Stimulated activated naive CD8-positive, alpha-beta T cell treated with anti-CD3 and anti-CD28 coated beads, Interleukin-15, Interleukin-2, amounts not matched to agents 100 U/mL and 50 U/mL, for 24 hours (primary cell): ENCODE measurements at regions not wholly inside any gene's neighbourhood (a gene's known extent, or its start where the extent isn't known, plus 50 kb on each side); places are given as distances from the start of the nearest gene placed in this dataset.
"Not testable (repeated sequence)": the region's sequence is repeated elsewhere in the genome, so short reads cannot be mapped to it uniquely, and the experiment has no call there.

Source experiments
- ATAC-seq: fragments of 150-1000 bp; cut with Tn5 transposase; one replicate; pipeline ENCODE4 v1.10.0; 2021
- DNase-seq: peaks from one replicate; pipeline ENCODE4 v3.0.0; 2021

DNA sequence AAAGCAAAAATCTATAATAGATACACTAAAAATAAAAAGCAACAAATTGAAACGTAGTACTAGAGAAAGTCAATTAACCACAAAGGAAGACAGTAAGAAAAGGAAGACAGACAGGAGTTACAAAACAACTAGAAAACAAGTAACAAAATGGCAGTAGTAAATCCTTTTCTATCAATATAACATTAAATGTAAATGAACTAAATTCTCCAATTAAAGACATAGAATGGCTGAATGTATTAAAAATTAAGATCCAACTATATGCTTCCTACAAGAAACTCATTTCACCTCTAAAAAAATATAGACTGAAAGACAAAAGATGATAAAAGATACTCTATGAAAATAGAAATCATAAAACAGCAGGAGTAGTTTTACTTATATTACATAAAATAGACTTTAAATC lies 79.1 kb downstream of the CTH start:
- no peak for ATAC-seq

DNA sequence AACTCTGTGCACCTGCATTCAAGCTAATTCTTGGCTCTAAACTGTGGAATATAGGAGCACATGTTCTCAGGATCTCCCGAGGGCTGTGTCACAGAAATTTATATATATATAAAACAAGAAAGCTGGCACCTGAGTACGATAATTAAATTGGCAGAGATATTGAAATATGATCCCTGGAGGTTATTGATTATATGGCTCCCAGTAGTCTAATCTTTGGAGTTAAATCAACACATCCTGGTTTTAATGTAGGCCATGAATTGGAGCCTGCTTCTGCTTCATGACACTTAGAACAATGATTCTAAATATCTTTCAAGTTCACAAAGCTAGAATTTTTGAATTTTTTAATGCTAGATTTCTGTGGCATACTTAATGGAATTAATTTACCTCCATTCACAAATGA lies 84.3 kb downstream of the CTH start:
- DNase-seq (no peak), ATAC-seq (no peak)

More for the DNA sequence above, 79.1 kb downstream of the CTH start:
- DNase-seq: no peak

DNA sequence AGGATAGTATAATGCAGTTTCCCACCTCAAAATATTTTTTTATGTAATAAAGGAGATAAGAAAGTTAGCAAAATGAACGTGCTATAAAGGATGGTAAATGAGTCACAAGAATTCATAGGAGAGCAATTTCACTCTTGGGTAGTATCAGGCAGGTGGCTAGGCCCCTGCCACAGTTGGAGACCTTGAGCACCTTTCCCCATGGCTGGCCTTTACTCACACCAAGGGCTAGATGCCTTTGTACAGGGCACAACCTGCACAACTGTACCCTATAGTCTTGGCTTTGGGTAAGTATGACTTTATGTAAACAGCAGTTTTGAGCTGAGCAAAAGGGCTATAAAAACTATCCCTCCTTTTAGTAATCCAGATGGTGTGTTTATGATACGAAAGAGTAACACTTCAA lies 85.1 kb downstream of the CTH start:
- ATAC-seq (no peak), DNase-seq (no peak)

DNA sequence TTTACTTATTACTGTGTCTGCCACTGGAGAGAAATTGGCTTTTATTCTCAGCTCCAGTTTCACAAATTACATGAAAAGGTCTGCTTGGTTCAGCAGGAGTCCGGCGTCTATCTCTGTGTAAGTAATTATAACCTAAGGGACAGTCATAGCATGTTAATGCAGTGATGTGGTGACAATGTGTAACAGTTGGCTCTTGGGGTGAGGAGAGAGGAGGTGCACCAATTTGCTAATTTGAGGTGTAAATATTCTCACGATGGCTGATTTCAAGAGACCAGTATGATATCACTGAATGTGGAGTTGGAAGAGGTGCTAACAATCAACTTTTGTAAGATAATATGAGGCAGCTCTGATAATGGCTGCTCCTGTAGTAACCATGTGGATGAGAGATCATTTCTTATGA lies 86.1 kb downstream of the CTH start:
- ATAC-seq (no peak), DNase-seq (no peak)

DNA sequence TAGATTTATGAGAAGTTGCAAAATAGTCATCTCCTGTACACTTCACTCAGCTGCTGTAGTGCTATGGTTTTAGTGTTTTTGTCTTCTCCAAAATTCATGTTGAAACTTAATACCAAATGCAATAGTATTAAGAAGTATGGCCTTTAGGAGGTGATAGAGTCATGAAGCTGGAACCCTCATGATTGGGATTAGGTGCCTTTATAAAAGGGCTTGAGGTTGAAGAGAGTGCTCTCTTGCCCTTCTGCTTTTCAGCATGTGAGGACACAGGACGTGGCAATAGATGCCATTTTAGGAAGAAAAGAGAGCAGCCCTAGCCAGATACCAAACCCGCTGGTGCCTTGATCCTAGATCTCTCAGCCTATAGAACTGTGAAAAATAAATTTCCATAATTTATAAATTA lies 87.6 kb downstream of the CTH start:
- ATAC-seq: no peak
- no peak for DNase-seq

DNA sequence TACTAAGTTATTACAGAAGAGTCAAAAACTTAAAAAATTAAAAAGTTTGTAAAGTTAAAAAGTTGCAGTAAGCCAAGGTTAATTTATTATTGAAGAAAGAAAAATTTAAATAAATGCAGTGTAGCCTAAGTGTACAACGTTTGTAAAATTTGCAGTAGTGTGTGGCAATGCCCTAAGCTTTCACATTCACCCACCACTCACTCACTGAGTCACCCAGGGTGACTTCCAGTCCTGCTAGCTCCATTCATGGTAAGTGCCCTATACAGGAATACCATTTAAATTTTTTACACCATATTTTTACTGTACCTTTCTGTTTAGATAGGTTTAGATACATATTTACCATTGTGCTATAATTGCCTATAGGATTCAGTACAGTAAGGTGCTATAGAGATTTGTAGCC lies 88.6 kb downstream of the CTH start:
- DNase-seq: no peak
- no peak for ATAC-seq

DNA sequence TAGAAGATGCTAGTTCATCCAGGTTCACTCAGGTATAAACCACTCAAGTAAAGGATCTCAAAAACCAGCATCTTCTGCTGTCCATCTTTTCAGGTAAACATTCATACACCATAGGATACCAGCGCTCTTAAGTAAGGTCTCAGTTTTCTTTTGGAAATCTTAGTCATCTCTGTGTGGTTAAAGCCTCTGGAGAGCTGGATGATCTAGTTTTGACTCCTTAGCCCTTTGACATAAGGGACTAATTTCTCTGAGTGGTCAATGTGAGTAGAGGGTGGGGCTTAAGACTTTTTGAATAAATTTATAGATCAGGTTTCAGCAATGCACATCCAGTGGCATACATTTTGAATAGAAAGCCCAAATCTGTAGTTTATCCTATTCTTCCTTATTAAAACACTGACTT lies 92.3 kb downstream of the CTH start:
- no peak for ATAC-seq
- no peak for DNase-seq

DNA sequence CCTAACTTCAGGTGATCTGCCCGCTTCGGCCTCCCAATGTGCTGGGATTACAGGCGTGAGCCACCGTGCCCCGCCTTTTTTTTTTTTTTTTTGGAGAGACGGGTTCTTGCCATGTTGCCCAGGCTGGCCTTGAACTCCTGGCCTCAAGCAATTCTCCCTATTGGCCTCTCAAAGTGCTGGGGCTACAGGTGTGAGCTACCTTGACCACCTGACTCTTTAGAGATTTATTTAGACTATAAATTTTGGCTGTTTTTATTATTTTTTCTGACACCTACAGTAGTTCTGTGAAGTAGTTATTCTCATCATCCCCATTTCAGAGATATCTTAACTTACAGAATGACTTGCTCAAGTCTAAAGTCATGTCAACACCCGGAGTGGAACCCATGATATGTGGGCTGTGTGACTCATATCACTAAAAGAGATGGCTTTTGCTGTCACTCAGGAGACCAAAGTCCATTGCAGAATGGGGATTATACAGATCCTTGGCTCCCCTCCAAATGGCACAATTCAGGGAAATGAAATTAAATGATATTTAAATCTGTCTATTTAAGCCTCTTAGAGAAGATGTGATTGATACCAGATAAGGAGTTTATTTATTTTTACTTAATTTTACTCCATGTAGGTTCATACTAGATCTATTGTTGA lies 93.2 kb downstream of the CTH start:
- ATAC-seq (peak; percentile 69), DNase-seq (no peak)

DNA sequence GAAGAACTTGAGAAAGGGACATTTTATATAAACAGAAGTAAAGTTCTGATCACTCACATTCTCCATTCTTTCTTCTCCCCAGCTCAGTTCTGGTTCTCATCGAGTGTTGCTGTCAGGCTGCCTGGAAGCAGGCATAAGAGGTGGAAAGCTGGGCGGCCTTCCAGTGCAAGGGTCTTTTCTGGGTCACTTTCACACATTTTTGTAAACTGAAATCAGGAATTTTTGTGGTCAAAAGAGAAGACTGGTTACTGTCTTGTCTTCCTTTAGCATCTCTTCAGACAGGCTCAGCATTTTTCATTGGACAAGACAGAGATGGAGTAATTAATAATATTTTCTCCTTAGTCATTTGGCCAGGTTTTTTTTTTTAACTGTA lies 93.7 kb downstream of the CTH start:
- ATAC-seq: no peak

DNA sequence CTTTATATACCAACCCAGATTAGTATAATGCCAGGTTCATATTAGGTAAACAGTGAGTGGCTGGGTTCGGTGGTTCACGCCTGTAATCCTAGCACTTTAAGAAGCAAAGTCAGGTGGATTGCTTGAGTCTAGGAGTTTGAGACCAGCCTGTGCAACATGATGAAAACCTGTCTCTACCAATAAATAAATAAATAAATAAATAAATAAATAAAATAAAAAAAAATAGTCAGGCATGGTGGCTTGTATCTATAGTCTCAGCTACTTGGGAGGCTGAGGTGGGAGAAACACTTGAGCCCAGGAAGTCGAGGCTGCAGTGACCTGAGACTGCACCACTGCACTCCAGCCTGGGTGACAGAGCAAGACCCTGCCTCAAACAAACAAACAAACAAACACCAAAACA lies 96.9 kb downstream of the CTH start:
- DNase-seq, ATAC-seq: not testable (repeated sequence)

More for the DNA sequence above, 93.7 kb downstream of the CTH start:
- no peak for DNase-seq

DNA sequence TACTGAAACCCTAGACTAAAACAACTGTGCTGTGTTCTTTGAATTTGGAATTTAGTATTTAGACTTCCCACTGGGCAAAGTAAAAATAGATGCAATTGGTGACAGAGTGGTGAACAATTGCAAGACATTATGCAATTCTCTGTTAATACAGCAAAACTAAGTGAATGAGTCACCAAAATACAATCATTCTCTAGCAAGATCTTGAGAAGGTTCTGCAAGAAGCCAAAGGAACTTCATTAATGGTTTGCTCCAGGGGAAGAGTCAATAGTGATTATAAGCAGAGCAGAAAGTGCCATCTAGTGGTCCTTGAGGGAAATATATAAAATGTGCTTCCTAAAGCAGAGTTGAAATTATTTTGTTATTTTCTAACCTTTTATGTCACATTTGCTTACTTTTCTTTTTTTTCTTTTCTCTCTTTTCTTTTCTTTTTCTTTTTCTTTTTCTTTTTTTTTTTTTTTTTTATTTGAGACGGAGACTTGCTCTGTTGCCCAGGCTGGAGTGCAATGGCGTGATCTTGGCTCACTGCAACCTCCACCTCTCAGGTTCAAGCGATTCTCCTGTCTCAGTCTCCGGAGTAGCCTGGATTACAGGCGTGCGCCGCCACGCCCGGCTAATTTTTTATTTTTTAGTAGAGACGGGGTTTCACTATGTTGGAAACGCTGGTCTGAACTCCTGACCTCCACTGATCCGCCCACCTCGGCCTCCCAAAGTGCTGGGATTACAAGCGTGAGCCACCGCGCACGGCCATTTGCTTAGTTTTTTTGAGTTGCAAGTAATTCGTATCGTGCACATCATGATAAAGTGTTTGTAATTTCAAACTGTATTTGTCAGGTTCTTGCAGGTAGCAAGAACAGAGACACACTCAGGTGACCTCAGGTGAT lies 99.2 kb downstream of the CTH start:
- ATAC-seq (peak; percentile 72), DNase-seq (no peak)

DNA sequence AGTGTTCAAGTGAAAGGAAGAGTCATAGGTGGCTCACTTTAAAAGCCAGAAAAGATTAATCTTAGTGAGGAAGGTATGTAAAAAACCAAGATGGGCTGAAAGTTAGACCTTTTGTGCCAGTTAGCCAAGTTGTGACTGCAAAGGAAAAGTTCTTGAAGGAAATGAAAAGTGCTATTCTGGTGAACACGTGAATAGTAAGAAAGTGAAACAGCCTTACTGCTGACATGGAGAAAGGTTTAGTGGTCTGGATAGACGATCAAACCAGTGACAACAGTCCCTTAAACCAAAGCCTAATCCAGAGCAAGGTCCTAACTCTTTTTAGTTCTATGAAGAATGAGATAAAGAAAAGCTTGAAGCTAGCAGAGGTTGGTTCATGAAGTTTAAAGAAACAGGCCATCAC lies 106.4 kb downstream of the CTH start:
- no peak for DNase-seq
- no peak for ATAC-seq

DNA sequence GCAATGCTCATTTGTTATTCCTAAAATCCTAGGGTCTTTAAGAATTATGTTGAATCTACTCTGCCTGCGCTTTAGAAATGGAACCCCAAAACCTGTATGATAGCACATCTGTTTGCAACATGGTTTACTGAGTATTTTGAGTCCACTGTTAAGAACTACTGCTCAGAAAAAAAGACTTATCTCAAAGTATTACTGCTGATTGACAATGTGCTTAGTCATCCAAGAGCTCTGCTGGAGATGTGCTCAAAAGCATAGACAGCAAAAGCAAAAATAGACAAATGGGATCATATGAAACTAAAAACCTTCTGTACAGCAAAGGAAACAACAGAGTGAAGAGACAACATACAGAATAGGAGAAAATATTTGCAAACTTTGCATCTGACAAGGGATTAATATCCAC lies 107.0 kb downstream of the CTH start:
- no peak for ATAC-seq
- no peak for DNase-seq

DNA sequence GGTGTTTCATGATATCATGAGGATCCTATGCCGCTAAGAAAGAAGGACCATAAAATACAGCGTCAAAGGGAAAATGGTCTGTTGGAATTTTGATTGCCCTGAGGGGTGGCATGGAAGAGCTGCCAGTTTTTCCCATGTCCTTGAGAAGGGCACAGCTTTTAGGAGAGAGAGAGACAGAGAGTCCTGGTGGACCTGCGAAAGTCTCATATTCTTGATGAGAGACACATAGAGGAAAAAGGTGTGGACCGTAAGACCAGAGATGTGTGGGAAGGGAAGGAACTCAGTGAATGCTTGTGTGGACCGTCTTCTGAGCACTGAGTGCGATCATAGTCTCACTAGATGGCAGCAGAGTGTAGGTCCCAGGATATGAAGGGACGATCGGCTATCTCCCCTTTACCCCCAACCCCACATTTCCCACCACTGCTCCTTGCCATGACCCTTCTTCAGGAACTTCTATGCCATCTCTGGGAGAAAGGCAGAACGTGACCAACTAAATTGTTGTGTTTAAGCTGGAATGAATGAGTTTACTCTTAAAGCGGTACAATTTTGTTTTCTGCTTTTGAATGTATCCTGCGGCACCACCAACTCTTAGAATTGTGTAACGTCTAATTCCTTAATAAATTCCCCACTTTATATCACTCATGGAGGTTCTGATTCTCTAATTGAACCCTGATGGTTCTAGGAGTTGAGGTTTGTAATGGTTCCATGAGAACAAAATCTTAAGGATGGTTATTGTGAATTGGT lies 117.7 kb downstream of the CTH start:
- DNase-seq (peak; percentile 7), ATAC-seq (peak; percentile 52)

DNA sequence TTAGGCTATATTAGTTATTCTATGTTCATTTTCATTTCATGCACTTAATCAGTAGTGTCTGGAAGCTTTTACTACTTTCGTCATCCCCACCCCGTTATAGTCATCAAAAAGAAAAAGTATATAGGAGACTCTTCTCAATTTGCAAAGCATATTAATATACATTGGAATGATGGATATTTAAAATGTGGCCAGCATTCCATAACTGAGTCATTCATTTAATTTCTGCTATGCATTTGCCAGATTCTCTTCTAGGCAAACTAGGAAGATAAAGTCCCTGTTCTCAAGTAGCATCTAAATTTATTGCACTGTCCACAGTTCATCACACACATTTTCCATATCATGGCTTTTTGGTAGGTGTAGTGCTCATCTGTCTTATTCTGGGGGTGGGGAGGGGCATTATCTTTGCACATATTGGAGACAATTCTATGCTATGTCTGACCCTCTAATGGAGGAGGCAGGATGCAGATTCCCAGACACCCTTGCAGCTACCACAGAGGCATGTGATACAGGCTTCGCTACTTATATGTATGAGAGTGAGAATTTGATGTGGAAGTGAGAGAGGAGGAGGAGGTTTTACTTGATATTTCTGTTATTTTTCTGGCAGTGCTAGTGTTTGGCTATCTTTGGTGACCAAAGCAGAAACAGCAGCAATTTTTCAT lies 125.8 kb downstream of the CTH start:
- DNase-seq: no peak

DNA sequence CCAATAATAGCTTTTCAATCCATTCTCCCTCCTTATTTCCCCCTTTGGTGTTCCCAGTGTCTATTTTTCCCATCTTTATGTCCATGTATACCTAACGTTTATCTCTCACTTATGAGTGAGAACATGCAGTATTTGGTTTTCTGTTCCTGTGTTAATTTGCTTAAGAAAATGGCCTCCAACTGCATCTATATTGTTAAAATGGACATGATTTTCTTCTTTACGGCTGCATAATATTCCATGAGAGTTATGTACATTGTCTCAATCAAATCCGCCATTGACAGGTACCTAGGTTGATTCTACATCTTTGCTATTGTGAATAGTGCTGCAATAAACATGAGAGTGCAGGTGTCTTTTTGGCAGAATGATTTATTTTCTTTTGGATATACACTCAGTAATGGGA lies 126.7 kb downstream of the CTH start:
- DNase-seq (no peak), ATAC-seq (no peak)

More for the DNA sequence above, 125.8 kb downstream of the CTH start:
- no peak for ATAC-seq

DNA sequence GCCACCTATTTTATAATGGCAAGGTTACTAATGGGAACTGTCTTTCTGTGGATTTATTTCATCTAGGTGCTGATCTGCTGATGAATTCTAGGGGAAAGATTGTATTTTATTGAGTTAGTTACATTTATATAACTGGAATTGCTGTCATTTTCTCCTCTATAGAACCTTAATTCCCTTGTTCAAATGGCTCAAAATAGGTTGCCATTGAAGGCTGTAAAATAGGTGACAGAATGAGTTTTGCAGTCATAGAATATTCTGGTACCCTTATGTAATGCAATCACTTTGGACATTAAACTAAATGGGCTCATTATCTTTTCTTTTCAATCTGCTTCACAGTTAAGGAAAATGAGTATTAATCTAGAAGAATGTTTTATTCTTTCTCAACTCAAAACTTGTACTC lies 131.0 kb downstream of the CTH start:
- DNase-seq: no peak
- no peak for ATAC-seq

DNA sequence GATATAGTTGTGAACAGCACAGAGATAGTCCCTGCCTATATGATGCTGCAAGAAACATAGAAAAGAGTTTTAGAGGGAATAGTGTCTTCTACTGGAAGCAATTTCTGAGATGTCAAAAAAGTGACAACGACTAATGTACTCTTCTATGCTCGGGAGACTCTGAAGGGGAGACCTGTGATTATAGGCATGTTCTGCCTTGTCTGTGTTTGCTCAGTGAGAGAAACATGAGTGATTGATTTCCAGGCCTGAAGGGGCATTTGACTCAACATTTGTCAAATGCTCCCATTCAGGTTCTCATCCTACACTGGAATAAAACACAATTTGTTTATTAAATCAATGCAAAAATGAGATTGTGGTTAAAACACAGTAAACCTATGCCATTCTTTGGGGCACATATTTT lies 131.8 kb downstream of the CTH start:
- DNase-seq (no peak), ATAC-seq (no peak)

DNA sequence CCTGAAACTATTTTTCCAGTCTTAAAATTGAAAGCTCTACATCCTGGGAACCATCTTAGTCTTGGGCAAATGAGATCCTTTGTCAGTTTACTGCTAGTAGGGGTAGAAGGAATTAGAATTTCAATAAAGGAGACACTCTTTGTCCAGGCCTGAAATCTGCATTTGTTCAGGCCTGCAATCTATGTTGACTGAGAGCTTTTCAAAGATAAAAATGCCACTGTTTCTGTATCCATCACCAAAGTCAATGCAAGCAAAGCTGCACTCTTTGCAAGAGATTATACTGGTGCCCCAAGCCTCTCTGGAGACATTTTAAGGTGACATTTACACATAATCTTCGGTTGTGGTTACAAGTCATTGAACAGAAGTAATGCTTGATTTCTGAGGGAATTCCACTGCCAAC lies 135.7 kb downstream of the CTH start:
- ATAC-seq: no peak
- DNase-seq: no peak

DNA sequence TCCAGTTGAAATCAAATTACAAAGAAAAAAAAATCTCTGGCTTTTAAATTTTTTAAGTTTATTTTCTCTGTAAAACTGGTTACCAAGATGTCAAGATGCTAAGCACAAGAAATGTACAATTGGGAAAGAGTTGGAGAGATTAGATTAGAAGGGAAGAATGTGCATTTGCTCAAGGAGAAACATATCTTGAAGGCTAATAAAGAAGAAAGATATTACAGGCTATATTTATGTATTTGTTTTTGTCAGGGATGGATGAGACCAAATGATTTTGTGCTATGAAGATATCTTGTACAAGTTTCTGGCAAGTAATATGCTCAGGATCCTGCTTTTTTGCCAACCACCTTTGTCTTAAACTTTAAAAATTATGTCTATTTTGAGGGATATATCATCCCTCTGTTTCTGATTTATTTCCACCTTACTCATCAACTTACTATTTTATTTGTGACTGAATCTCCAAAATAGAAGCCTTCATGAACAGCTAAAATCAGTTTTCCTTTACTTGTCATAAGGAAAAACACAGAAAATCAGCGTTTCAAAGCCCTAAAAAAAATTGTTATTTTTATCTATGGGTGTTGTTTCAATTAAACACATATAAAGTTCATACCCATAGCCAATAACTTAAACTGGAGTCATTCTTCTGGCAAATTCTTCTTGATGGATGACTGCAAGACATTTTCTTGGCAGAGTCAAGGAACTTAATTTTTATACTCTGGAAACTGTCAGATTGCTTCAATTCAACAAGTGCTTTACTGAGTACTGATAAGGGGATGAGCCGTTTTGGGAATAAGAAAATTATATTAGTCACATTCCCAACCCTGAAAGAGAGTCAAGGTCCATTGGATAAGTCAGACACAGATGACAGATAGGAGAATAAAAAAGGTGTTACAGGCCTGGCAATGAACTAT lies 141.8 kb downstream of the CTH start:
- DNase-seq (no peak), ATAC-seq (no peak)

DNA sequence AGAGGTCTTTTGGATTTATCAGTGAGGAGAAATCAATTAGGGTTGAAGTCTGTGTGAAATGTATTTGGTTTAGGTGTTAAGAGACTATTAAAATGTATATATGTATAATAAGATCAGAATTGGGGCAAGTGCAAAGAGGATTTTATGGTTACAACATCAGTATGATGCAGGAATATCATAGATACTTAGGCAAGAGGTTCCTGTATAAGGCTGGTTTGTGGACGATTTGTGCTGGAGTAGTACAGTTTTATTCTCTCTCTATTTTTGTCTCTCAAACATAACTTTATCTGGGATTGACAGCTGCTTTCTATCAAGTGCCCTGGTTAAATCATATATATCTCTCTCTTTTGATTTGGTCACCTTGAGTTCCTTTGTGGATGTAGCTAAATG lies 142.5 kb downstream of the CTH start:
- ATAC-seq: no peak
- no peak for DNase-seq

DNA sequence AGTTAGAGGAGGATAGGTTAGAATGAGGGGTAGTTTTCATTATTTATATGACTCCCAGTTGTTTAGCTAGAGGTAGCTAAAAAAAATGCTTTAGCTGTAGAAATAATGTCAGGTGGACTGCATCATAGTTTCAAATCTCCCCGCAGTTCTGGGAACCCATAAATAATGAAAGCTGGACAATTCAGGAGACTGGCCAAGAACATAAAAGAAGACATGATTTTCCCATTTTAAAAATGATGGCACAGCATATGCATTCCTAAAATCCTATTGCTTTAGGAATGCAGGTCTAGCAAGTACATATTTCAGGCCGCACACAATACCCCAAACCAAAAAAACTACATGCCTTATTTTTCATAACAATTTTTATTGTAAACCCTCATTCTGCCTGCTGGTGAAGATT lies 143.3 kb downstream of the CTH start:
- no peak for ATAC-seq

More for the DNA sequence above, 143.3 kb downstream of the CTH start:
- DNase-seq: no peak
